RKO (cell line): ENCODE measurements at regions not wholly inside any gene's neighbourhood (a gene's known extent, or its start where the extent isn't known, plus 50 kb on each side); places are given as distances from the start of the nearest gene placed in this dataset.
A peak's percentile ranks its signal among the peaks of the same experiment; 100 is the strongest.

Experiments
- DNase-seq: peaks from one replicate; pipeline ENCODE4 v3.0.0-alpha.2; 2016; ENCODE audit warnings: low spot score

DNA sequence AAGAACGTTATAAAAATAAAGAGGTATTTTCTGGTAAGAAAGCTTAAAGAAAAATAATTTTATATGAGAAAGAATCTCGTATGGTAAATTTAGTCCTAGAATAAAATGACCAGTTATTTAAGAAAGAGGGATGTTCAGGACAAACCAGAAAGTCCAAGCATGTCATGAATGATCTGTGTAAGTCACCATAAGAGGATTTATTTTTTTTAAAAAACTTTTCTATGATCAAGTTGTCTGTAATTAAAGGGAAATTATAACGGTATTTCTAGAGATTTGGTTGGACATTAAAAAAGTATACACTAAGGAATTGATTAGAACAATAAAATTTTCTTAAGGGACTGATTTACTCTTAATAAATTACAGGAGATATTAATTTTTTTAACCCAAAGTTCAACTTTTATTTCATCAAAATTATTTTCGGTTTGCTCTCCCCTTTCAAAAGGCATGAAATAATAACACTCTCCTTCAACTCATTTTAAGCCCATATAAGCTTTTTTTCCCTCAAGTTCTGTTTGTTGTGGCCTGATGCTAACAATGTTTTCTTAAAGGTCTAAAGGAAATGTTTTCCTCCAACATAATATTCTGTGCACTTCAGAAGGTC is 49.9 kb upstream of the CPSF6 start:
- DNase-seq: peak; percentile 48
